ENCODE measurements at regions not wholly inside any gene's neighbourhood (a gene's known extent, or its start where the extent isn't known, plus 50 kb on each side); places are given as distances from the start of the nearest gene placed in this dataset.

DNA sequence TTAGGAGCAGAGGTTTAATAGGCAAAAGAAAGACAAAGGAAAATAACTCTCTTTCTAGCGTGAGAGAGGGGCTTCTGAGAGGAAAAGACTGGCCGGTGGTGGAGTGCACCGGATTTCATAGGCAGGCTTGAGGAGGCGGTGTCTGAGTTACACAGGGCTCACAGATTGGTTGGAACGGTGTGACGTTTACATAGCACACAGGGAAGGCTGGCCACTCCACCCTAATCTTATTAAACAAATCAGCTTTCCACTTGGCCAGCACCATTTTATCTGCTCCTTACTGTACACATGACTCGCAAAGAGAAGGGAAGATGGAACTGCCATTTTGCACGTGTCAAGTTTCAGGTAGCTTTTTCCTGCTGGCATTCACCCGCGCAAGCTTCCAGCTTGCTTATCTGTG is 587.7 kb downstream of the RPL10L start:
- intact Hi-C loops (cut with DNase I): no loop called here
- no peaks in the 10 kb centered on the region for H3K27me3 ChIP-seq
- H3K4me3 ChIP-seq (replicated peaks in 1 of 3): no peak overlapping the region
- H3K4me1 ChIP-seq: no peaks in the 10 kb centered on the region
- no peaks in the 10 kb centered on the region for H3K36me3 ChIP-seq
- TF ChIP-seq, protein P1, sequence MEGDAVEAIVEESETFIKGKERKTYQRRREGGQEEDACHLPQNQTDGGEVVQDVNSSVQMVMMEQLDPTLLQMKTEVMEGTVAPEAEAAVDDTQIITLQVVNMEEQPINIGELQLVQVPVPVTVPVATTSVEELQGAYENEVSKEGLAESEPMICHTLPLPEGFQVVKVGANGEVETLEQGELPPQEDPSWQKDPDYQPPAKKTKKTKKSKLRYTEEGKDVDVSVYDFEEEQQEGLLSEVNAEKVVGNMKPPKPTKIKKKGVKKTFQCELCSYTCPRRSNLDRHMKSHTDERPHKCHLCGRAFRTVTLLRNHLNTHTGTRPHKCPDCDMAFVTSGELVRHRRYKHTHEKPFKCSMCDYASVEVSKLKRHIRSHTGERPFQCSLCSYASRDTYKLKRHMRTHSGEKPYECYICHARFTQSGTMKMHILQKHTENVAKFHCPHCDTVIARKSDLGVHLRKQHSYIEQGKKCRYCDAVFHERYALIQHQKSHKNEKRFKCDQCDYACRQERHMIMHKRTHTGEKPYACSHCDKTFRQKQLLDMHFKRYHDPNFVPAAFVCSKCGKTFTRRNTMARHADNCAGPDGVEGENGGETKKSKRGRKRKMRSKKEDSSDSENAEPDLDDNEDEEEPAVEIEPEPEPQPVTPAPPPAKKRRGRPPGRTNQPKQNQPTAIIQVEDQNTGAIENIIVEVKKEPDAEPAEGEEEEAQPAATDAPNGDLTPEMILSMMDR (IDR thresholded peaks at IDR 0.05): no peak
- TF ChIP-seq POLR2A (IDR thresholded peaks at IDR 0.05): no peak
- H3K27ac ChIP-seq: no peak overlapping the region
- 75 to 78% methylated on average over 10 of the region's 10 CpGs for WGBS, 2 donors
- DNase-seq: no peak
- H3K9me3 ChIP-seq: no peaks in the 10 kb centered on the region

DNA sequence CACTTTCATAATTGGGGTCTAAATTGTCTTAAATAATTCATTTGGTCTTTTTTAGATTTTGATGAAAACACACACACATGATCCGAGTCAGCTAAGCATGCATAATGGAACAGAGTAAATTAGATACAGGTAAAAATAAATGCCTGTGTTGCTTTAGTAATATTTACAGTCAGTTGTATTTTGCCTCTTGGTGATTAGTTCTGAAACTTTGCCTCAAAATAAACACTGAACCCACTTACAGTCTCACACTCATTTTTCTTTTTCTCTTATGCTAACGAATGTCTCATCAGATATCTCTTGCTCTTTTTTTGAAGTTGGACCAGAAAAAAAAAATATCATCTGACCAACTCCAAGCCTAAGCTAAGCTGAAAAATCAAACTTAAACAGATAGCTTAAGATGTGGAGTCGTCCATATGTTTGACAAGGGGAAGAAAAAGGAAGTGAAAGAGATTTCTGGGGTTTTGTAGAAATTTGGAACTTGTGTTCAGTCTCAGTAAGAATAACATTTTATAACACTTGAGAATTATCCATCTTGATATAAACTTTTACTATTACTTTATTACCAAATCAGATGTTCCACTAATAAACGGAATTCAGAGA is 592.5 kb downstream of the RPL10L start:
- H3K9me3 ChIP-seq: no peaks in the 10 kb centered on the region
- 77 to 80% methylated on average over 4 of the region's 4 CpGs for WGBS, 2 donors

DNA sequence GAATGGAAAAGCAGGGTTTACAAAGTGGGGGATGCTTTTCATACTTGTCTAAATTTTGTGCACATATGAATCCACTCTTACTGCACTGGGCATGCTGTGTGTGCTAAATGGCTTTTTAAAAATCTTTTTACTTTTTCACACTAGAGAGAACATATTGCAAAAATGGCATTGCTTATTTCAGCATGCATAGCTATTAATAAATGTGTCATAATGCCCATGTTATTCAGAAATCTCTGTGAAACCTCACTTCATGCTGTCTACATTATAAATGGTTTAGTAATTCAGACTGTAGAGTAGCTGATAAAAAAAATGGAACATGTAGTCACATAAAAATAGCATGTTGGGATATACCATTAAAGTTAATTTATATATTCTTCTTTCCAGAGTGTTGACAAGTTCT is 593.8 kb downstream of the RPL10L start:
- DNase-seq: no peak
- no peak for TF ChIP-seq POLR2A (IDR thresholded peaks at IDR 0.05)
- TF ChIP-seq, protein P1 (IDR thresholded peaks at IDR 0.05): no peak
- no peaks in the 10 kb centered on the region for H3K9me3 ChIP-seq
- H3K27me3 ChIP-seq: no peaks in the 10 kb centered on the region
- H3K4me1 ChIP-seq: no peaks in the 10 kb centered on the region
- no peak overlapping the region for H3K27ac ChIP-seq
- intact Hi-C loops (cut with DNase I): no loop called here
- H3K36me3 ChIP-seq: no peaks in the 10 kb centered on the region
- H3K4me3 ChIP-seq (replicated peaks in 1 of 3): no peak overlapping the region

More for the DNA sequence above, 592.5 kb downstream of the RPL10L start:
- H3K4me1 ChIP-seq: no peaks in the 10 kb centered on the region
- no peak for TF ChIP-seq POLR2A (IDR thresholded peaks at IDR 0.05)
- TF ChIP-seq, protein P1 (IDR thresholded peaks at IDR 0.05): no peak
- H3K27me3 ChIP-seq: no peaks in the 10 kb centered on the region
- no peak overlapping the region for H3K4me3 ChIP-seq (replicated peaks in 1 of 3)
- intact Hi-C loops (cut with DNase I): no loop called here
- no peak for DNase-seq
- no peak overlapping the region for H3K27ac ChIP-seq
- H3K36me3 ChIP-seq: no peaks in the 10 kb centered on the region

DNA sequence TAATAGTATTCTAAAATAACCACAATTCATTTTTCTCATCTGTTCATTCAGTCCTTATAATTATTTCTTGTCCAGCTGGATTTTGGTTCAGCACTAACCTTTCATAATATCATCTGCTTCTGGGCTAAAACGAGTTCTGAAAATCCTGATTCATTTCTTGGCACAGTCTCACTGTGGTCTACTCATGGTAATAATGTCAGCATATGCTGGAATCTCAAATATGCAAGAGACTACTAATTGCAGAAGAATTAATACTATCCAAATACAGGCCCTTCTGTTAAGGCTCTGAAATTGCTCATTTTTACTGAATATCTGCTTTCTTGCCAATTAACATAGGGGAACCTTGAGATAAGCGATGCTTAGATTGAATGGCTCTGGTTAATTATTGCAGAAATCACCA is 597.1 kb downstream of the RPL10L start:
- H3K9me3 ChIP-seq: no peaks in the 10 kb centered on the region
- H3K27ac ChIP-seq: no peak overlapping the region
- WGBS, 2 donors: 65 to 69% methylated on average over 2 of the region's 2 CpGs
- no peak for TF ChIP-seq POLR2A (IDR thresholded peaks at IDR 0.05)
- TF ChIP-seq, protein P1 (IDR thresholded peaks at IDR 0.05): no peak
- no peaks in the 10 kb centered on the region for H3K4me1 ChIP-seq
- intact Hi-C loops (cut with DNase I): no loop called here
- no peak overlapping the region for H3K4me3 ChIP-seq (replicated peaks in 1 of 3)
- no peak for DNase-seq
- H3K36me3 ChIP-seq: no peaks in the 10 kb centered on the region
- no peaks in the 10 kb centered on the region for H3K27me3 ChIP-seq

DNA sequence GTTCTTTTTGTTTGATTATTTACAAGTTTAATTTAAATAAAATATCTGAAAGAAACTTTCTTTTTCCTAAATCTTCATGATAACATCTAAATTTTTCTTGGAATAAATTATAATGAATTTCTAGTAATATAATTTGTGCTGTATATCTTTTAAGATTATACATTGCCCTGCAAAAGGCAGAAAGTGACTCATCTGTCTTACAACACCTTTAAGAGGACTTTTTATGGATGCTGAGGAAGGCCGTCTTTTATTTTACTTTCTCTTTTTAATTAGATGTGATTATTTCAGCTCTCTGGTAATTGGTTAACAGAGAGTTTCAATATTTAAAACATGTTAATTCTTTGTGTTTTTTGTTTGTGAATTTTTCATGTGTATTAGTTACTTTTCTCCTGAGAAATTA is 598.4 kb downstream of the RPL10L start:
- no peaks in the 10 kb centered on the region for H3K4me1 ChIP-seq
- DNase-seq: no peak
- WGBS, 2 donors: 94 to 96% methylated on average over 1 of the region's 1 CpG

More for the DNA sequence above, 598.4 kb downstream of the RPL10L start:
- Histone ChIP-seq H3K36me3 (no peaks in the 10 kb centered on the region), H3K27me3 (no peaks in the 10 kb centered on the region), H3K9me3 (no peaks in the 10 kb centered on the region), H3K4me3 (replicated peaks in 1 of 3) (no peak overlapping the region), H3K27ac (no peak overlapping the region)
- intact Hi-C loops (cut with DNase I): no loop called here
- TF ChIP-seq POLR2A (IDR thresholded peaks at IDR 0.05): no peak
- TF ChIP-seq, protein P1 (IDR thresholded peaks at IDR 0.05): no peak

All from thyroid gland (tissue), 4 donors.